Activated T-cell treated with anti-CD3 and anti-CD28 coated beads, Interleukin-2, amount 50 U/mL, for 48 hours (primary cell): ENCODE measurements at regions not wholly inside any gene's neighbourhood (a gene's known extent, or its start where the extent isn't known, plus 50 kb on each side); places are given as distances from the start of the nearest gene placed in this dataset.
A peak's percentile ranks its signal among the peaks of the same experiment; 100 is the strongest.
"Not testable (repeated sequence)": the region's sequence is repeated elsewhere in the genome, so short reads cannot be mapped to it uniquely, and the experiment has no call there.

Experiments
- DNase-seq, 2 experiments: peaks; one replicate each; pipeline ENCODE4 v3.0.0-alpha.2; 2020

DNA sequence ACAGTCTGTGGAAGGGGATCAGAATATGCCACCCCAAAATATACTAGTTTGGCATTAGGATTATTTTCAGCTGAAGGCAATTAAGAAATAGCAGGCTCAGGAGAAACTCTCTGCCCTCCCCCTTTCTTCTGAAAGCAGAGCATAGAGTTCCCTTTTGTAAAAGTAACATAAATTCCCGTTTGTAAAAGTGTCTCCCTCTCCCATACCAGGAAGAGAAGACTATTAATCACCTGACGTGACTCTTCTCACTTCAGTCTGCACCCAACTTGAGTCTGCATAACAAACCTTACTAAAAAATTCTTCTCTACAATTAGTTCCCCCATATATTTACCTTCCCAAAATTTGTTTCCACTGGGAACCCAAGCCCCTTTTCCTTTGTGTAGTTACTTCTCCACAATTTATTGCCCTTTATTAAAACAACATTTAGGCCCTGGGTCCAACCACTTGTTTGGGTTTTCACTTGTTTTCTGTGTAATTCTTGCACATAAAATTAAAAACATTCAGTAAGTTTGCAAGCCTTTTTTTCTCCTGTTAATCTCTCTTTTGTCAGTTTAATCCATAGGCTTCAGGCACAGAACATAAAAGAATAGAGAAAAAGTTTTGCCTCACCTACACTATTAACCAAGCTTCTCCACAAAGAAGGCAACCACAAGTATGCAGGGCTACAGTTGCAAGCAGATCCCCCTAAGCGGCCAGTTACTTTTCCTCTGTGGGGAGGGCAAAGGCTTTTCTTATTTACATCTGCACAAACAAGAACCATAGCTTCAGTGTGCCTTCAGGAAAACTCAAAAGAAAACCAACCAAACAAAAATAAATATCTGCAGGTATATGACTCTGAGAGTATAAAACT is 73.8 kb upstream of the EPCAM start:
- no peak for DNase-seq

- DNase-seq: no peak
Measured at GRCh38 chr2:47293976-47294375, 75.1 kb upstream of the EPCAM start.

GRCh38 chr2:47288864-47289263 is 80.2 kb upstream of the EPCAM start:
- DNase-seq: no peak

GRCh38 chr2:47283659-47284058 is 85.5 kb upstream of the EPCAM start:
- no peak for DNase-seq

- no peak for DNase-seq
Measured at GRCh38 chr2:47282621-47283272, 86.4 kb upstream of the EPCAM start.

GRCh38 chr2:47279525-47279924 is 89.6 kb upstream of the EPCAM start:
- not testable (repeated sequence) for DNase-seq

- no peak for DNase-seq
Measured at GRCh38 chr2:47277987-47278386, 91.1 kb upstream of the EPCAM start.

GRCh38 chr2:47277187-47277586 is 91.9 kb upstream of the EPCAM start:
- no peak for DNase-seq

DNA sequence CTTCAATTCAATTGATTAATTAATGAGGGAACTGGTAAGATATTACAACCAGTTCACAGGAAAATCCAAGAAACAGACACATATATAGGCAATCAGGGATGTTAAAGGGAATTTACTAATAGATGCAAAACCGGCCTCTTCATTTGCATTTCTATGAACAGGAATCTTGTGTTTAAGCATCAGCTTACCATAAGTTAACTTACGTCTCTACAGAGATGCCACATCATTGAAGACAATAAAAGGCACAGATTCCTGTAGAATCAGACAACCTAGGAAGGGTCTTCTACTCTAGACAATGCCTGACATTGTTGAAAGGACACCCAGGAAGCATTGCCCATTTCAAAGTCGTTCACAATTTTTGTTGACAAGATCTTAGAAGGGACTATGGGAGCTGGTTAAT is 93.0 kb upstream of the EPCAM start:
- DNase-seq: no peak

- DNase-seq: no peak
Measured at GRCh38 chr2:47274054-47274782, 94.9 kb upstream of the EPCAM start.

DNA sequence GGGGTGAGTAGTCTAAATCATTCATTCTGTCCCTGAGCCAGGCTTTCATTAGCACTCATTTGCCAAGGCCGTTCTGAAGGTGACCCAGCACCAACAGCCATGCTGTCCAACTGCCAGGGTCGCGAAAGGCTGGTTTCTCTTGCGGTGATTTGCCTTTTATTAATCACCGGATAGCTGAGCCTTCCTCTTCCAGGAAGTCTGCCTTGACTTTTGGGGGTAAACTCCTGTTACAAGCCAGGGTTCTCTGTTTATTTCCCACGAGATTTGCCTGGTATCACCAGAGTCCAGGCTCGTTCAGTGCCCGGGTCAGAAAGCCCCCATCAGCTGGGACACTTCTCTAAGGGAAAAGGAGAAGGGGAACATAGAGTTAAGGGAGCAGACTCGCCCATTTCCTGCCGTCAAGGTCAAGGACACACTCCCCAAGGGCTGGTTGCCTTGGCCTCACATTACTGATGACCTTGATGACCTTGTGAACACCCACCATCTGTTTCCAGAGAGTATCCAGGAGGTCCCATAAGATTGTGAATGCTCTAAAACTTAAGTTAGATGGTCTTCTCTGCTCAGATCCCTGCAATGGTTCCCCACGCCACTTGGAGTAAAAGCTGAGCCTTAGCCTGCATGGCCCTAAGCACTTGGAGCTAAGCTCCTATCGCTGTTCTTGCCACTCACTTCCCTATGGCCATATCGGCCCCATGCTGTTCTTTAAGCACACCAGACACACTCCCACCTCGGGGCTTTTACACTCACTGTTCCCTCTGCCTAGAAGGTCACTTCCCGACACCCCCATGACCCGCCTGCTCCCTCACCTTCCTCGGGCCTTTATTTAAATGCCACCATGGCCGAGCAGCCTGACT is 96.0 kb upstream of the EPCAM start:
- DNase-seq: no peak

DNA sequence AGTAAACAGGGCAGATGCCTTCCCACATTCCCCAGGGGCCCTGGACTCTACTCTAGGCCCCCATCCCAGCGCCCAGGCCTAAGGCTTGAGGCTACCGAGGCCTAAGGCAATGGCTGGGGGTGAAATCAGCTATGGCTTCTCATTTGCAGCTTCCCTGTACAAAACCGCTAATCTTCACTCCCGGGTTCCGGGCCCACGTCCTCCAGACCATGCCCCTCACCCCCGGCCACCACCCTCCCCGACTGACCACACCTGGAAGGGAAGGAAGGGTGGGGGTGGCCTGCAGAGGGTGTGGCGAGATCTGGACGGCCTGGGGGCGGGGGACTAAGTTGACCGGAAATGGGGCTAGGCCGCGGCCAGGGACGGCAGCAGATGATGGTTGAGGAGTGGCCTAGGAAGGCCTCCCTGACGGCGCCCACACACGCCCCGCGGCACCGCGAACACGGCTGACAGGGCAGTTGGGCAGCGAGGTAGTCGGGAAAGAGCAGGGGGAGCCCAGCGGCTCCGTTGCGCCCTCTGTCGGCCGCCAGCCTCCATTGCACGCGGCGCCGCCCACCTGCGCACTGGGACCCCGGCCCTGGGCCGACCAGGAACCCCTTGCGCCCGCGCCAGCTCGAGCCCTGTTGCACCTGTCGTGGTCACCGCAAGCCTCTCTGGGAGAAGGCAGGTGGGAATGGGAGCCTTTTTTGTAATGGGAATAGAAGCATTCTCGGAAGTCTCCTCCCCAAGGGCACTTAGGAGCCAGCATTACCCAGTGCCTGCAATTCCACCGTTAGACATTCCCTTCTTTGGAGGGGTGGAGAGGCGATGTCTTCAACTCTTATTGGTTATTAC is 95.9 kb upstream of the CALM2 start:
- DNase-seq: peak; percentile 73 to 79

DNA sequence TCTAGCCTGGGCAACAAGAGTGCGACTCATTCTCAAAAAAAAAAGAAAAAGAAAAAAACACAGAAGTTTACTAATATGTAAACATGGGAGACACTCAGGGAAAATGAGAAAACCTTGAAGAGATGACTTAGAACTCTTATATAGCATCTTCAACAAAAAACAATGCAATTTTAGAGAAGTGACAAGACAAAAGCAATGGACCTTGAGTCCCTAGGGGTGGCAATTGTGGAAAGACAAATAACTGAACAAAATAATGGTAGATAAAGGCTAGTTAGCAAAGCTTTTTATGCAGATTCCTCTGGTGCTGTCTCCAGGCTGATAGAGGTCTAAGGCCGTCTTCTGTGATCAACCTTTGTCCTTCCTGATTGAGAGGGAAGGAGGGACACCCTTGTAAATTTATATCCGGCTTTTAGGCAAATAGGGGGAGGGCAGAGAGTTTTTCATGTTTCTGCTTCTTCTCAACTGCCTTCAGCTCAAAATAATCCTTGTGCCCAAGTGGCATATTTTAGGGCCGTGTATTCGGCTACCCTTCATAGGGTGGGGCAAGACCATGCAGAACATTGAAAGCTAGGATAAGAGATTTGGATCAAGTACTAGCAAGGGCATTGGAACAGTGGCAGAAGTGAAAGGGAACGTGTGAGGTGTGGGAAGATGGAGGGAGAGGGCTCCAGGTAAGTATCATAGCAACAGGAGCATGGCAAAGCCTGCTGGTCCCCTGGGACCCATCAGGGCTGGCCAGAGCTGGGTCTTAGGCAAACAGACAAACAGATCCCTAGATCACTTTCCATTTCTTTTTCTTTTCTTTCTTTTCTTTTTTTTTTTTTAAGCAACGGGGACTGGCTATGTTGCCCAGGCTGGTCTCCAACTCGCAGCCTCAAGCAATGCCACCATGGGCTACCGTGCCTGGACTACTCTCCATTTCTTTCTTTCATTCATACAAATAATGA is 95.0 kb upstream of the CALM2 start:
- DNase-seq: no peak

DNA sequence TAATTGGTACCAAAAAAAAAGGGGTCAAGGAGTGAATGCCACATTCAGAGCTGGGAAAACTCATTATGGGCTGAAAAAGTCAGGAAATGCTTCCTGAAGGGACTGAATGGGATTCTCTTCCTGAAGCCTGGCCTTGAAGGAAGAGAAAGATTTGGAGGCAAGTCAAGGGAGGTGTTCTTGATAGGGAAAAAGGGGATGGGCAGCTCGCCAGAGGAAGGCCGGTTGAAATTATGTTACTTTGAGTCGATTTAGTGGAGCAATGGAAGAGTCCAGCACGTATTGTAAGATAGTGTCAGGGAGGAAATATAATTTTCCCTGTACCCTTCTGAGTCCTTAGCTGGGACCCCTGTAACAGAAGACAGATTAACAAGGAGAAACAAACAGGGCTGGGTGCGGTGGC is 94.1 kb upstream of the CALM2 start:
- no peak for DNase-seq

DNA sequence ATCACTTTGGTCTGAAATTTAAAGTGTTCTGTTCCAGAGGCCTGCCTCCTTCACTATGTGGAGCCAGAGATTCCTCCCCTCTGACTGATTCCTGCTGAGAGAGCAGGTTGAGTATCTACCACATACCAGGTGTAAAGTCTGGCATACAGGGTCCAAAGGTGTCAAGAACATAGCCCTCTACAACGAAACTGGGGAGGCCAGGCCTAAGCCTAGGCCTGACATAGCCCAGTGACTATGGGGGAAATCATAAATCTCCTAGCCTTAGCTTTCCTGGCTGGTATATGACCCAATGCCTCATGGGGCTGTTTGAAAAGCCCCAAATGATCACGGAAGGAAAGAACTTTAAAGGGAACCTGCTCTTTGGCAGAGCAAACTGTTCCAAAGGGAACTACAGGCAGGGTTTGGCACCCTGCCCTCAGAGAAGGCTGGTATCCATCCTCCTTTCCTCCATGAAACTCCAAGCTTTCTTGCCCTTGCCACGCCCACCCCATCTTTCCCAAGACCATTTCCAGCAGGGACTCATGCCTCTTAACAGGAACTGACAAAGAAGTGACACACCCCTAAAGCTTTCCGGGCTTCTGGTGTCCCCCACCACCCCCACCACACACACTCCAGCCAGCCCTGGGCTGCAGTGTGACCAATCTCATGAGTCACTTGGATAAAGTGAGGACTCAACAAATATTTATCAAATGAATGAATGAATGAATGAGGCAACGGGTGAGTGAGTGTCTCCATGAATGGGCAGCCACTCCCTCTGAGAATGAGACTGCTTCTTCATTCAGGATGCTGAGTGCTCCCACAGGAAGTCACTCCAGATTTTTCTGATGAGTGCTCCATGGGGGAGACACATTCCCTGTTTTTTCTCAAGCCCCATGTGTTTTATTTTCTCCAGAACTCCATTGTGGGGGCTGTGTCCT is 93.3 kb upstream of the CALM2 start:
- no peak for DNase-seq

- no peak for DNase-seq
Measured at GRCh38 chr2:47267711-47268086, 91.4 kb upstream of the CALM2 start.

- no peak for DNase-seq
Measured at GRCh38 chr2:47266939-47267710, 90.8 kb upstream of the CALM2 start.

DNA sequence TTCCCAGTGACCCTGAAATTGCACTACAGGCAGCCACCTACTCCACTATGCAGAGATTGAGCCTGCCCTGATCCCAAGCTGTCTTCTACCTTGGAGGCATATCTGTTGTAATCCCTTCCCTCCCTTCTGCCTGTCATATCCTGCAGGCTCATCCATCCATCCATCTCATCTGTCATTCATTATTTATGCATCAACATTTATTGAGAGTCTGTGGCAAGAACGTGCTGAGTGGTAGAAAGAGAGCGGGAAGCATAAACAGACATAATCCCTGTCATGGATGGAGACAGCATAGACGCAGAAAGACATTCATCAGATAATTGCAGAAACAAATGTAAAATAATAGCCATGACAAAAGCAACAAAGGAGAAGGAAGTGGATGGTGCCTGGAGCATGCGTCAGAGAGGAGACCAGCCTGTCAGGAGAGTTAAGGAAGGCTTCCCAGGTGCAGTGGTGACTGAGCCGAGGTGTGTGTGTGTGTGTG is 89.5 kb upstream of the CALM2 start:
- DNase-seq: no peak

GRCh38 chr2:47265158-47265557 is 88.8 kb upstream of the CALM2 start:
- no peak for DNase-seq
